ENCODE measurements at regions not wholly inside any gene's neighbourhood (a gene's known extent, or its start where the extent isn't known, plus 50 kb on each side); places are given as distances from the start of the nearest gene placed in this dataset.

GRCh38 chr9:107862881-107863280, 373.3 kb upstream of the KLF4 start:
- CTCF ChIA-PET, result no interaction called here
- dilution Hi-C loops (cut with MboI; ENCODE audit: extremely low pct_ligation_motif_present, low sequenced_read_pairs), result no loop called here
- Histone ChIP-seq H3K9me3 (replicated peaks; ENCODE audit: control insufficient read depth, insufficient read depth, low read length) (no peaks in the 10 kb centered on the region), H3K79me2 (ENCODE audit: control insufficient read depth, insufficient read depth, low read length) (no peaks in the 10 kb centered on the region), H4K20me1 (replicated peaks; ENCODE audit: control insufficient read depth, extremely low read depth, insufficient read depth, low read length) (no peaks in the 10 kb centered on the region), H3K9ac (replicated peaks; ENCODE audit: extremely low read depth, insufficient read depth, low read length) (no peak overlapping the region), H2AFZ (ENCODE audit: low read depth, low read length) (no peak overlapping the region), H3K4me2 (ENCODE audit: insufficient read depth, low read length) (no peak overlapping the region), H3K9me1 (replicated peaks; ENCODE audit: control insufficient read depth, extremely low read depth, insufficient read depth, low read length) (no peaks in the 10 kb centered on the region), H3K27me3 (ENCODE audit: control insufficient read depth in 2 of 2, insufficient read depth in 2 of 2, low read length in 2 of 2) (no peaks in the 10 kb centered on the region), H3K4me1 (ENCODE audit: control insufficient read depth, extremely low read depth, insufficient read depth, low read length) (no peaks in the 10 kb centered on the region), H3K36me3 (ENCODE audit: control insufficient read depth in 2 of 2, extremely low read depth in 1 of 2, insufficient read depth in 2 of 2, low read length in 2 of 2) (no peaks in the 10 kb centered on the region), H3K4me3 (replicated peaks in 1 of 3; ENCODE audit: insufficient read depth in 1 of 3, low read depth in 1 of 3, low read length in 3 of 3) (no peak overlapping the region), H3K27ac (ENCODE audit: insufficient read depth, low read depth, low read length) (no peak overlapping the region)
- no peak for DNase-seq (ENCODE audit: low read depth, low spot score)
- POLR2A ChIA-PET, result no interaction called here
- intact Hi-C loops (cut with micrococcal nuclease), result no loop called here
- BruUV-seq (replicated peaks), result no TSS peak
- no peak for FAIRE-seq
- no peak for TF ChIP-seq EZH2 (IDR thresholded peaks at IDR 0.05; ENCODE audit: borderline replicate concordance, low read depth, low read length, severe bottlenecking)
- no peak for TF ChIP-seq POLR2A (IDR thresholded peaks at IDR 0.05; ENCODE audit: low read depth, low read length)
- TF ChIP-seq, protein P1, sequence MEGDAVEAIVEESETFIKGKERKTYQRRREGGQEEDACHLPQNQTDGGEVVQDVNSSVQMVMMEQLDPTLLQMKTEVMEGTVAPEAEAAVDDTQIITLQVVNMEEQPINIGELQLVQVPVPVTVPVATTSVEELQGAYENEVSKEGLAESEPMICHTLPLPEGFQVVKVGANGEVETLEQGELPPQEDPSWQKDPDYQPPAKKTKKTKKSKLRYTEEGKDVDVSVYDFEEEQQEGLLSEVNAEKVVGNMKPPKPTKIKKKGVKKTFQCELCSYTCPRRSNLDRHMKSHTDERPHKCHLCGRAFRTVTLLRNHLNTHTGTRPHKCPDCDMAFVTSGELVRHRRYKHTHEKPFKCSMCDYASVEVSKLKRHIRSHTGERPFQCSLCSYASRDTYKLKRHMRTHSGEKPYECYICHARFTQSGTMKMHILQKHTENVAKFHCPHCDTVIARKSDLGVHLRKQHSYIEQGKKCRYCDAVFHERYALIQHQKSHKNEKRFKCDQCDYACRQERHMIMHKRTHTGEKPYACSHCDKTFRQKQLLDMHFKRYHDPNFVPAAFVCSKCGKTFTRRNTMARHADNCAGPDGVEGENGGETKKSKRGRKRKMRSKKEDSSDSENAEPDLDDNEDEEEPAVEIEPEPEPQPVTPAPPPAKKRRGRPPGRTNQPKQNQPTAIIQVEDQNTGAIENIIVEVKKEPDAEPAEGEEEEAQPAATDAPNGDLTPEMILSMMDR (IDR thresholded peaks at IDR 0.05; ENCODE audit: extremely low read depth in 1 of 2, insufficient read depth in 1 of 2, low read depth in 1 of 2, low read length in 2 of 2), result no peak
- no peak for TF ChIP-seq POLR2AphosphoS5 (IDR thresholded peaks at IDR 0.05; ENCODE audit: insufficient read depth, low read depth, low read length)
- TF ChIP-seq JUN (IDR thresholded peaks at IDR 0.05; ENCODE audit: borderline replicate concordance, insufficient read depth, insufficient read length, low read depth), result no peak
- no peak for TF ChIP-seq MAX (IDR thresholded peaks at IDR 0.05; ENCODE audit: insufficient read depth, insufficient read length)
- TF ChIP-seq MYC (IDR thresholded peaks at IDR 0.05; ENCODE audit: low read depth, low read length), result no peak
- no peak for TF ChIP-seq FOS (IDR thresholded peaks at IDR 0.05; ENCODE audit: borderline replicate concordance, insufficient read depth, low read length)

Measured in endothelial cell of umbilical vein (primary cell).